ENCODE measurements at regions not wholly inside any gene's neighbourhood (a gene's known extent, or its start where the extent isn't known, plus 50 kb on each side); places are given as distances from the start of the nearest gene placed in this dataset.

- in situ Hi-C loops (cut with MboI), result no loop called here
- Histone ChIP-seq H3K36me3 (ENCODE audit: control insufficient read depth in 2 of 2, insufficient read depth in 2 of 2, low read length in 1 of 2) (no peaks in the 10 kb centered on the region), H3K4me2 (ENCODE audit: control insufficient read depth, insufficient read depth) (no peak overlapping the region), H3K4me3 (no peak overlapping the region), H3K9me3 (replicated peaks; ENCODE audit: control insufficient read depth, insufficient read depth, low read length) (no peaks in the 10 kb centered on the region), H3K27me3 (replicated peaks in 1 of 2; ENCODE audit: control insufficient read depth in 2 of 2, insufficient read depth in 2 of 2, low read length in 1 of 2) (no peaks in the 10 kb centered on the region), H3K9ac (ENCODE audit: control insufficient read depth, insufficient read depth, low read length) (no peak overlapping the region), H3K79me2 (ENCODE audit: control insufficient read depth, insufficient read depth, low read length) (no peaks in the 10 kb centered on the region), H3K27ac (ENCODE audit: control insufficient read depth, insufficient read depth) (no peak overlapping the region), H2AFZ (ENCODE audit: control insufficient read depth, low read depth, low read length) (no peak overlapping the region), H4K20me1 (ENCODE audit: control insufficient read depth, insufficient read depth) (no peaks in the 10 kb centered on the region), H3K4me1 (ENCODE audit: control insufficient read depth, insufficient read depth, low read length) (no peaks in the 10 kb centered on the region)
- no peak for DNase-seq (ENCODE audit: low read depth, low spot score)
- WGBS (ENCODE audit: insufficient coverage, insufficient replicate concordance, low lambda C conversion rate, missing lambda C conversion rate), result 5% methylated on average over 2 of the region's 2 CpGs
- no TSS peak for BruUV-seq (replicated peaks)
- ChIA-PET POLR2A (no interaction called here), RAD21 (ENCODE audit: unreplicated experiment) (no interaction called here), CTCF (no interaction called here), SMC1A (ENCODE audit: uncharacterized antibody, unreplicated experiment) (no interaction called here)
- FAIRE-seq, result no peak
- intact Hi-C loops (cut with micrococcal nuclease; ENCODE audit: unreplicated experiment), result no loop called here
- TF ChIP-seq JUND (IDR thresholded peaks at IDR 0.05; ENCODE audit: low read depth, low read length) (no peak), SMAD1 (IDR thresholded peaks at IDR 0.05; ENCODE audit: low read depth, partially characterized antibody) (no peak), ZSCAN29 (IDR thresholded peaks at IDR 0.05) (no peak), MEF2B (IDR thresholded peaks at IDR 0.05; ENCODE audit: partially characterized antibody, poor library complexity, severe bottlenecking) (no peak)
- no peak for ATAC-seq
Observed at GRCh38 chr4:148717988-148718387, 275.8 kb upstream of the NR3C2 start.

GRCh38 chr4:148716431-148717052 is 274.3 kb upstream of the NR3C2 start:
- H3K9me3 ChIP-seq (replicated peaks; ENCODE audit: control insufficient read depth, insufficient read depth, low read length), result no peaks in the 10 kb centered on the region
- intact Hi-C loops (cut with micrococcal nuclease; ENCODE audit: unreplicated experiment), result no loop called here
- RAD21 ChIA-PET (ENCODE audit: unreplicated experiment), result no interaction called here
- ATAC-seq, result no peak
- in situ Hi-C loops (cut with MboI), result no loop called here
- BruUV-seq (replicated peaks), result no TSS peak
- H2AFZ ChIP-seq (ENCODE audit: control insufficient read depth, low read depth, low read length), result no peak overlapping the region
- H3K27ac ChIP-seq (ENCODE audit: control insufficient read depth, insufficient read depth), result no peak overlapping the region
- no peak for FAIRE-seq
- H3K36me3 ChIP-seq (ENCODE audit: control insufficient read depth in 2 of 2, insufficient read depth in 2 of 2, low read length in 1 of 2), result no peaks in the 10 kb centered on the region
- no peaks in the 10 kb centered on the region for H3K27me3 ChIP-seq (replicated peaks in 1 of 2; ENCODE audit: control insufficient read depth in 2 of 2, insufficient read depth in 2 of 2, low read length in 1 of 2)
- 0% methylated on average over 1 of the region's 1 CpG for WGBS (ENCODE audit: insufficient coverage, insufficient replicate concordance, low lambda C conversion rate, missing lambda C conversion rate)
- no peaks in the 10 kb centered on the region for H4K20me1 ChIP-seq (ENCODE audit: control insufficient read depth, insufficient read depth)
- no peak overlapping the region for H3K4me2 ChIP-seq (ENCODE audit: control insufficient read depth, insufficient read depth)
- CTCF ChIA-PET, result no interaction called here
- H3K4me3 ChIP-seq, result no peak overlapping the region
- H3K9ac ChIP-seq (ENCODE audit: control insufficient read depth, insufficient read depth, low read length), result no peak overlapping the region
- H3K79me2 ChIP-seq (ENCODE audit: control insufficient read depth, insufficient read depth, low read length), result no peaks in the 10 kb centered on the region
- SMC1A ChIA-PET (ENCODE audit: uncharacterized antibody, unreplicated experiment), result no interaction called here
- H3K4me1 ChIP-seq (ENCODE audit: control insufficient read depth, insufficient read depth, low read length), result no peaks in the 10 kb centered on the region
- POLR2A ChIA-PET, result no interaction called here
- no peak for DNase-seq (ENCODE audit: low read depth, low spot score)
- TF ChIP-seq YY1 (IDR thresholded peaks at IDR 0.05; ENCODE audit: low read depth, low read length) (no peak), USF2 (IDR thresholded peaks at IDR 0.05; ENCODE audit: borderline replicate concordance, low read depth, low read length) (no peak), EZH2 (IDR thresholded peaks at IDR 0.05; ENCODE audit: borderline replicate concordance, control insufficient read depth, low read depth, low read length) (no peak), SREBF1 (IDR thresholded peaks at IDR 0.05; ENCODE audit: low read length) (no peak), GABPA (IDR thresholded peaks at IDR 0.05; ENCODE audit: low read depth) (no peak), WRNIP1 (IDR thresholded peaks at IDR 0.05; ENCODE audit: borderline replicate concordance, low read depth, low read length) (no peak), ZNF217 (IDR thresholded peaks at IDR 0.05) (no peak), SMAD5 (IDR thresholded peaks at IDR 0.05; ENCODE audit: low read depth) (no peak), NR2C2 (IDR thresholded peaks at IDR 0.05; ENCODE audit: borderline replicate concordance, control insufficient read depth, insufficient read length, low read depth) (no peak), RAD51 (IDR thresholded peaks at IDR 0.05) (no peak), CHD1 (IDR thresholded peaks at IDR 0.05; ENCODE audit: low read depth, low read length) (no peak), IKZF1 (conservative IDR thresholded peaks at IDR 0.05) (no peak), TBL1XR1 (IDR thresholded peaks at IDR 0.05; ENCODE audit: low read depth, low read length) (no peak), CHD4 (IDR thresholded peaks at IDR 0.05) (no peak), POLR2A (IDR thresholded peaks at IDR 0.05; ENCODE audit: low read depth, low read length) (no peak), CBX3 (IDR thresholded peaks at IDR 0.05; ENCODE audit: borderline replicate concordance, low read depth) (no peak), HDAC2 (IDR thresholded peaks at IDR 0.05) (no peak)

All from GM12878 (cell line).